Mucosa of rectum (tissue), 2 donors: ENCODE measurements at regions not wholly inside any gene's neighbourhood (a gene's known extent, or its start where the extent isn't known, plus 50 kb on each side); places are given as distances from the start of the nearest gene placed in this dataset.

ENCODE experiments used
- H3K27ac ChIP-seq, 2 donors: one replicate each; pipeline ENCODE4 v1.7.0; 2013; ENCODE audit warnings: inconsistent platforms in 2 of 2, low read depth in 2 of 2, low read length in 2 of 2
- H3K27me3 ChIP-seq, 2 donors: one replicate each; pipeline ENCODE4 v1.7.0; 2013; ENCODE audit warnings: low read length in 2 of 2; ENCODE audit not compliant: control insufficient read depth in 2 of 2, insufficient read depth in 2 of 2
- H3K36me3 ChIP-seq, 2 donors: one replicate each; pipeline ENCODE4 v1.7.0; 2013; ENCODE audit warnings: low read length in 2 of 2; ENCODE audit not compliant: control insufficient read depth in 2 of 2, insufficient read depth in 2 of 2
- H3K4me1 ChIP-seq, 2 donors: one replicate each; pipeline ENCODE4 v1.7.0; 2013; ENCODE audit warnings: low read length in 2 of 2, mild to moderate bottlenecking in 1 of 2; ENCODE audit not compliant: control insufficient read depth in 2 of 2, insufficient read depth in 2 of 2
- H3K4me3 ChIP-seq, 2 donors: one replicate each; pipeline ENCODE4 v1.7.0; 2013; ENCODE audit warnings: low read length in 2 of 2
- H3K9ac ChIP-seq, 2 donors: one replicate each; pipeline ENCODE4 v1.7.0; 2013; ENCODE audit warnings: low read length in 2 of 2, low read depth in 1 of 2, mild to moderate bottlenecking in 1 of 2
- H3K9me3 ChIP-seq, 2 donors: one replicate each; pipeline ENCODE4 v1.7.0; 2013; ENCODE audit warnings: low read length in 2 of 2; ENCODE audit not compliant: control insufficient read depth in 2 of 2
- donor health status: healthy.
- donor health status: Normal muscosa, but diverticular disease.

DNA sequence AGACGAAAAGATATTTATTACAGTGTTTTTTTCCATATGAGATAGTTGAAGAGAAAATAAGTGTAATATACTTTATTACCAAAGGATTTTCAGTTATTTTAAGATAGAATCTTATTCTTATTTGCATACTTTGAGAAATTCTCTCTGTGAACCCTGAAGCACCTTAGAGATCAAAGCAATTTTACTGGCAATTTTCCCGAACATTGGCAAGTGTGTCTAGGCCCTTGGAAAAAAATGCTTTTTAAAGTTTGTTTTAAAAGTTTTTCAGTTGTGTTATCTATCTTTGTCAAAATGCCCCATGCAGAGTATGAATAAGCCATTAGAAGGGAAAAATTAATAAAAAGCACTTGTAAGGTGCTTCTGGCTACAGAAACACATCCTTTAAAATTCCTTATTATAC is 276.8 kb upstream of the HSF2 start:
- Histone ChIP-seq H3K9me3 (no peaks in the 10 kb centered on the region), H3K27ac (no peak overlapping the region), H3K36me3 (no peaks in the 10 kb centered on the region)

DNA sequence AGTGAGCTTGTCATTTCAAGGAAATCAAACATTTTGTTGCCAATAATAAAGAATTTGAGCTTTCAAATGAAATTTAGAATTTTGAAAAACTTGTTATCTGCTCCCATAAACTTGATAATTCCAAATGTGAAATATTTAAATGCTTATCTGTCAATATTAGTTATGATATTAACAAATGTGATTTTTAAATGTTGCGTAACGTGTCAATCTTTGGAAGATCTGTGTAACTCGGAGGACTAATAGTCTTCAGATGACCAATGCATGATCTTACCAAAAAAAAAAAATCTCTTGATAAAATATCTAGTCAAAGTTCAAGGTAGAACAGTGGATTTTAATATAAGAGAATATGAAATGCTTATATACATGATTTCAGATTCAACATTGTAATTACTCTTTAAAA is 274.5 kb upstream of the HSF2 start:
- H3K9ac ChIP-seq: no peak overlapping the region
- H3K27ac ChIP-seq: no peak overlapping the region
- H3K27me3 ChIP-seq: no peaks in the 10 kb centered on the region
- H3K36me3 ChIP-seq: no peaks in the 10 kb centered on the region
- no peaks in the 10 kb centered on the region for H3K9me3 ChIP-seq
- no peaks in the 10 kb centered on the region for H3K4me1 ChIP-seq
- no peak overlapping the region for H3K4me3 ChIP-seq

More for the DNA sequence above, 276.8 kb upstream of the HSF2 start:
- Histone ChIP-seq H3K4me1 (no peaks in the 10 kb centered on the region), H3K27me3 (no peaks in the 10 kb centered on the region), H3K9ac (no peak overlapping the region), H3K4me3 (no peak overlapping the region)

DNA sequence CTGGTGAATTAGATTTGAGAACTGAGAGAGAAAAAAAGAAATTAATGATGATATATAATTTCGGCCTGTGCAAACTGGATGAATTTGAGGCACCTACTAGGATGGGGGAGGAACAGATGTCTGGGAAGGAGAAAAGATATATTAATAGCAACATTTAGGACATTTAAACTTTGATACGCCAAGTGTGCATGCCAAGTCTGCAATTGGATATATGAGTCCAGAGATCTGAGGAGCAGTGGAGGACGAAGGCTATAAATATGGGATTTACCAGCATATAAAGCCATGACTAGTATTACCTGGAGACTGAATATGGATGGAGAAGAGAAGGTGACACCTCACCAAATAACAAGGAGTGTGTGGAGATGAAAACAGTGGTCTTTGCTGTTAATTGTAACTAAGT is 272.6 kb upstream of the HSF2 start:
- Histone ChIP-seq H3K27ac (no peak overlapping the region), H3K4me3 (no peak overlapping the region), H3K27me3 (no peaks in the 10 kb centered on the region), H3K36me3 (no peaks in the 10 kb centered on the region), H3K4me1 (no peaks in the 10 kb centered on the region), H3K9me3 (no peaks in the 10 kb centered on the region), H3K9ac (no peak overlapping the region)

DNA sequence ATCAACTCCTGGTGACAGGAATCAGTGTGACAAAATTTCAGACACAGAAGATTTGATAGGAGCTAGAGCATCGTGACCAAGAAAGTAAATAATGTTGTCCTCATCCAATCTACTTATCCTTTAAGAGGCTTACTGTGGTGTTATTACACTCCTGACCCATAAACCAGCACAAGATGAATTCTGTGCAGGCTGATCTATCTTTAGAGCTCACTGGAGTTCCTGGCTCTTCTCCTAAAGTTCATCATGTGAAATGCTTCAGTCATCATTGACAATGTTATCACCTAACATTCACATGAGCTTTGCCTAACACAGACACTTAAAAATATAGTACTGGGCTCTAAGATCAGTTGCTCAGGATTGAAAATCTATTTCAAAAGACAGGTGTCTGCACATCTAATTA is 271.0 kb upstream of the HSF2 start:
- Histone ChIP-seq H3K36me3 (no peaks in the 10 kb centered on the region), H3K4me1 (no peaks in the 10 kb centered on the region), H3K27ac (no peak overlapping the region), H3K9me3 (no peaks in the 10 kb centered on the region), H3K27me3 (no peaks in the 10 kb centered on the region), H3K4me3 (no peak overlapping the region), H3K9ac (no peak overlapping the region)

DNA sequence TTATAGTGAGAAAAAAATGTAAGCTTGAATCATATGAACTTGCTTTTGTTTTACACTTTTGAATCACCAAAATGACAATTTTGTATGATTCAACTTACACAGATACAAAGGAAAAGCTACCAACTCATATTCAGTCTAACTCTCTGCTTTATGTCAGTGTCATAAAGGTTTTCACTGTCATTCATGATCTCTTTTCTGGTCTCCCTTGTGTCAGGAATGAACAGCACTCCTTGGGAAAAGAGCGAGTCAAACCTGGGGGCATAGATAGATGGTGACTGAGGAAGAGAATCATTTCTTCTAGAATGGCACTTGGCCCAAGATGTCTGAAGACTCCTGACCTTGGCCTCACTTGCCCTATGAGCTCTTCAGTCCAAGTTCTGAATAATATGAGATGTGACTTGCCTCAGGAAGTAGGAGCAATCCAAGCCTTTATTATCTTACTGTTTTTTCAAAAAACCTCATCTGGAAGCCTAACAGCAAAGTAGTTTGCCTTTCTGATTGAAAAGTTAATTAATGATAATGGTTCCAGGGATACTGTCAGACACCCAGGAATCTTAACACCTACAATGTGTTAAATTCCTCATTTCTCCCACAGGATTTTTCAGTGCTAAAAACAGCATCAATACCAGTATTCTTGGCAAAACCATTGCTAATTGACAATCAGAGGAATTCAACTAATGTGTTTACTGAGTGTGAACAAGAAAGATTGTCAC is 270.0 kb upstream of the HSF2 start:
- H3K9ac ChIP-seq: no peak overlapping the region
- H3K9me3 ChIP-seq: no peaks in the 10 kb centered on the region
- no peaks in the 10 kb centered on the region for H3K36me3 ChIP-seq
- H3K27me3 ChIP-seq: no peaks in the 10 kb centered on the region
- H3K4me1 ChIP-seq: no peaks in the 10 kb centered on the region
- H3K4me3 ChIP-seq: no peak overlapping the region
- no peak overlapping the region for H3K27ac ChIP-seq

DNA sequence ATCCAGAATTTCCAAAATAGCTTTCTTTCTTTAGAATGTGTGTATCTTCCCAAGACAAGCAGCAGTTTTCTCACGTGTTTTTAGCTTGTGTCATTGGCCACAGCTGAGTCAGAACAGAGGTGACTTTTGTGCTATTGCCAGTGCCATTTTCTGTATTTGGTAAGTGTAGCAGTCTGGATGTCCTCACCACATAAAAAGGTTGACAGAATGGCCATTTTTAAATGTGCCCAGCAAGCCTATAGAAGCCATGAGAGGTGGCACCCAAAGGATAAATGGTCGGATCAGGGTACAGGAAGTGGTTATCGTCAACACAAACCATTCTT is 269.5 kb upstream of the HSF2 start:
- Histone ChIP-seq H3K36me3 (no peaks in the 10 kb centered on the region), H3K9me3 (no peaks in the 10 kb centered on the region), H3K4me3 (no peak overlapping the region), H3K27me3 (no peaks in the 10 kb centered on the region), H3K4me1 (no peaks in the 10 kb centered on the region), H3K9ac (no peak overlapping the region), H3K27ac (no peak overlapping the region)

DNA sequence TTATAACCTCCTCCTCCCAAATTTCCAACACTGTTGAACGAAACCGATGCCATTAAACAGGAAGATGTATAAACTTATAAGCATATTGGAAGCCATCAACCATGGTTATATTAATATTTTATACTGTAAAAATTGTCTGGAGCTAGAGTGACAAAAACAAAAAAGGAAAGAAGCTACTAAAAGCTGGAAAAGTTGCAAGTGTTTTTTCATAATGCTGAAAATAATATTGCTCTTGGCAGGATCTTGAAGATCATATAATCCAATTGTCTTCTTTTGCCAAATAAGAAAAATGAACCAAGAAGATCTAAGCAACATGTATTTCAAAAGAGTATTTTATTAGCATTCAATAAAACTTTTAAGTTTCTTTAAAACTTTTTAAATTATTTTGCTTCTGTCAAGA is 268.9 kb upstream of the HSF2 start:
- no peaks in the 10 kb centered on the region for H3K9me3 ChIP-seq
- no peak overlapping the region for H3K9ac ChIP-seq
- H3K36me3 ChIP-seq: no peaks in the 10 kb centered on the region
- no peaks in the 10 kb centered on the region for H3K4me1 ChIP-seq
- H3K27me3 ChIP-seq: no peaks in the 10 kb centered on the region
- no peak overlapping the region for H3K27ac ChIP-seq
- H3K4me3 ChIP-seq: no peak overlapping the region

DNA sequence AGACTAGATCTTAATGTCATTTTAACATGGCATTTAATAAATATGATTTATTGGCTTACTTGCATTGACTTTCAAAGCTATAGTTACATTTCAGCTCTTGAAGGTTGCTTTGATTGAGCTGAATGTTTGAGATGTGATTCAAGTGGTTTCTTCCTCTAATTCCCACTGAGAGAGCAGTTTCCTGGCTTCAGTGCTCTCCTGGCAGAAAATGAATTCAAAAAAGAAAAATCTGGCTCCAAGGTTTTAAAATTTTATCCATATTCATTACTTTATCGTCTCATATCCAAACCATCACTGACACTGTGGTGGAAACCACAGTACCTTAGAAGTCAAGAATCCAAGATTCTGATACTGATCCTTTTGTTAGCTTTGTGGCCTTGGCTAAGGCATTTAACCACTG is 263.1 kb upstream of the HSF2 start:
- Histone ChIP-seq H3K27ac (no peak overlapping the region), H3K9ac (no peak overlapping the region), H3K27me3 (no peaks in the 10 kb centered on the region), H3K4me3 (no peak overlapping the region), H3K9me3 (no peaks in the 10 kb centered on the region), H3K4me1 (no peaks in the 10 kb centered on the region), H3K36me3 (no peaks in the 10 kb centered on the region)

DNA sequence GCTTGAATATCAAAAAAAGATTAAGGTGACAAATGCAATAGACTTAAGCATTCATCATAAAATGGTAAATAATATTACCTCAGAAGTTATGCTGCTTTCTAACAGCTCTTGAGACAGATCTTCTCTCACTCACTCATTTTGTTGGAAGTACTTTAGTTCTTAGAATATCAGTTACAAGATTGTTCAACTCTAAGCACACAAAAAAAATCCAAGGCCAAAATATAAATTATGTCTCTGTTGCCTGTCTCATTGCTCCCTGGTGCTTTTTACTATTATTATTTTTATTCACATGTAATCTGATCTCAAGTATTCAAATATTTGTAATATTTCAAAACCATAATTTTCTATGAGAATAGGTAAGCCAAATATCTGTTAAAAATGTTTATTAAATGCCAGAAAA is 259.4 kb upstream of the HSF2 start:
- H3K36me3 ChIP-seq: no peaks in the 10 kb centered on the region
- H3K9ac ChIP-seq: no peak overlapping the region
- no peaks in the 10 kb centered on the region for H3K4me1 ChIP-seq
- H3K9me3 ChIP-seq: no peaks in the 10 kb centered on the region
- H3K4me3 ChIP-seq: no peak overlapping the region
- H3K27ac ChIP-seq: no peak overlapping the region
- H3K27me3 ChIP-seq: no peaks in the 10 kb centered on the region

DNA sequence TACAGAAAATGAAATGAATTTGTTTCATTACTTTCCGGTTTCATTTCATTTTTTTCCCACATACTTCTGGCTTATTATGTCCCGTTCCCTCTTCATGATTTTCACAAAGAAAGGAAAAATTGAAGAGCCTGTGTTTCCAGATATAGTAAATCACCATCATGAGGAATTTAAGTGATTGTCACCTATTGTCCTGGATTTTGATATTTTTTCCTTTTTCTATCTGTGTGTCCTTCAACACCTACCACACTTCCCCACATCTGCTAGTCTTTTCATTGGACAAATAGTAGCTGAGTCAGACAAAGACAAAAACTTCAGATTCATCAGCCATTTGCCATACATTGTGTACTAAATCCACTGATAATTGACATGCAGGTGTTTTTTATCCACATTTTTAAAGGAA is 258.2 kb upstream of the HSF2 start:
- Histone ChIP-seq H3K27ac (no peak overlapping the region), H3K36me3 (no peaks in the 10 kb centered on the region), H3K9ac (no peak overlapping the region), H3K9me3 (no peaks in the 10 kb centered on the region), H3K4me3 (no peak overlapping the region), H3K27me3 (no peaks in the 10 kb centered on the region), H3K4me1 (no peaks in the 10 kb centered on the region)
